Stromal cell of bone marrow (primary cell): ENCODE measurements at regions not wholly inside any gene's neighbourhood (a gene's known extent, or its start where the extent isn't known, plus 50 kb on each side); places are given as distances from the start of the nearest gene placed in this dataset.

Experiments
- DNase-seq: peaks from one replicate; pipeline ENCODE4 v3.0.0-alpha.2; 2012; ENCODE audit warnings: low read depth

GRCh38 chr14:98623788-98624415, 648.1 kb downstream of the BCL11B start:
- DNase-seq, result no peak

- no peak for DNase-seq
Measured at GRCh38 chr14:98633380-98633779, 638.6 kb downstream of the BCL11B start.

- no peak for DNase-seq
Measured at GRCh38 chr14:98634043-98634820, 637.8 kb downstream of the BCL11B start.

GRCh38 chr14:98638366-98638765, 633.6 kb downstream of the BCL11B start:
- DNase-seq, result no peak

GRCh38 chr14:98647754-98648153, 624.2 kb downstream of the BCL11B start:
- no peak for DNase-seq

GRCh38 chr14:98651037-98651436, 621.0 kb downstream of the BCL11B start:
- DNase-seq, result no peak

GRCh38 chr14:98665007-98665406, 607.0 kb downstream of the BCL11B start:
- no peak for DNase-seq

GRCh38 chr14:98666545-98666944, 605.5 kb downstream of the BCL11B start:
- DNase-seq, result no peak

GRCh38 chr14:98682033-98682432, 590.0 kb downstream of the BCL11B start:
- DNase-seq, result no peak

- no peak for DNase-seq
Measured at GRCh38 chr14:98682726-98683125, 589.3 kb downstream of the BCL11B start.

GRCh38 chr14:98684468-98684867, 587.5 kb downstream of the BCL11B start:
- DNase-seq, result no peak

GRCh38 chr14:98685725-98686124, 586.3 kb downstream of the BCL11B start:
- no peak for DNase-seq

GRCh38 chr14:98688446-98688845, 583.6 kb downstream of the BCL11B start:
- DNase-seq, result no peak

GRCh38 chr14:98689951-98690350, 582.0 kb downstream of the BCL11B start:
- DNase-seq, result no peak

- DNase-seq, result no peak
Measured at GRCh38 chr14:98692832-98693231, 579.2 kb downstream of the BCL11B start.

- DNase-seq, result no peak
Measured at GRCh38 chr14:98694541-98694940, 577.5 kb downstream of the BCL11B start.

- DNase-seq, result no peak
Measured at GRCh38 chr14:98695809-98696208, 576.2 kb downstream of the BCL11B start.

GRCh38 chr14:98698341-98698740, 573.7 kb downstream of the BCL11B start:
- no peak for DNase-seq

GRCh38 chr14:98700748-98701147, 571.2 kb downstream of the BCL11B start:
- DNase-seq, result no peak

- no peak for DNase-seq
Measured at GRCh38 chr14:98701377-98701776, 570.6 kb downstream of the BCL11B start.

- DNase-seq, result no peak
Measured at GRCh38 chr14:98704441-98704840, 567.6 kb downstream of the BCL11B start.

GRCh38 chr14:98705871-98706300, 566.1 kb downstream of the BCL11B start:
- DNase-seq, result no peak

- no peak for DNase-seq
Measured at GRCh38 chr14:98707522-98707921, 564.5 kb downstream of the BCL11B start.

GRCh38 chr14:98708555-98708954, 563.4 kb downstream of the BCL11B start:
- DNase-seq, result no peak
